ENCODE measurements at regions not wholly inside any gene's neighbourhood (a gene's known extent, or its start where the extent isn't known, plus 50 kb on each side); places are given as distances from the start of the nearest gene placed in this dataset.

DNA sequence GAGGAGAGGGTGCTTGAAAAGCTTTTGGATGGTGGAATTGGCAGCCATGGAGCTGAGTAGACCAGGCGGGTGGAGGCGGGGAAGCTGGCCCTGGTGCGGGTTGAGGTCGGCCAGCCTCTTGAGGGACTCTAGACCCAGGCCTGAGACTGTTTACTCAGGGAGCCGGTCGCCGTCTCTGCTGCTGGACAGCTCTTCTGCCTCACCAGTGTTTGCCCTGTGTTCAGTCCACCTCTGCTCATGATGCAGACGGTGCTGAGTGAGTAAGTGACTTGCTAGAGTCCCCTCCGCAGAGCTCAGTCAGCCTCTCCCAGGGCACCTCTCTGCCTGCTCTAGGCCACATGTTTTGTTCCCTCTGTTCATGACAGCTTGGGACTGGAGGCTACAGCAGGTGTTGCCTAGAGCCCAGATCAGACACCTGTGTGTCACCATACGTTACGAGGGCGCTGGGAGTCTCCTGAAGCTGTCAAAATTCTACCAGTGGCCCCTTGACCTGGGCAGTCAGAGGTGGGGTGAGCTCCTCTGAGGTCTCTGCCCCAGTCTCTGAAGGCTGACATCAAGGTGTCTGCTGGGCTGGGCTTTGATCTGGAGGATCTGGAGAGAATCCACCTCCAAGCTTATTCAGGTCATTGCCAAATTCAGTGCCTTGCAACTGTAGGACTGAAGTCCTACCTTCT, 73.5 kb upstream of the WNT4 start:
- no peak for TF ChIP-seq YY1 (IDR thresholded peaks at IDR 0.05; ENCODE audit: low read depth)
- TF ChIP-seq RAD21 (IDR thresholded peaks at IDR 0.05; ENCODE audit: low read depth) = no peak
- no peak for TF ChIP-seq TCF12 (IDR thresholded peaks at IDR 0.05; ENCODE audit: low read depth)
- TF ChIP-seq TAF1 (IDR thresholded peaks at IDR 0.05; ENCODE audit: low read depth) = no peak

Data from Ishikawa (cell line).